Activated CD4-positive, alpha-beta T cell treated with anti-CD3 and anti-CD28 coated beads, Interleukin-2, amount 50 U/mL, for 4 hours (primary cell): ENCODE measurements at regions not wholly inside any gene's neighbourhood (a gene's known extent, or its start where the extent isn't known, plus 50 kb on each side); places are given as distances from the start of the nearest gene placed in this dataset.
"Not testable (repeated sequence)": the region's sequence is repeated elsewhere in the genome, so short reads cannot be mapped to it uniquely, and the experiment has no call there.

Experiments
- DNase-seq, 2 experiments: peaks; one replicate each; pipeline ENCODE4 v3.0.0-alpha.2; 2020

DNA sequence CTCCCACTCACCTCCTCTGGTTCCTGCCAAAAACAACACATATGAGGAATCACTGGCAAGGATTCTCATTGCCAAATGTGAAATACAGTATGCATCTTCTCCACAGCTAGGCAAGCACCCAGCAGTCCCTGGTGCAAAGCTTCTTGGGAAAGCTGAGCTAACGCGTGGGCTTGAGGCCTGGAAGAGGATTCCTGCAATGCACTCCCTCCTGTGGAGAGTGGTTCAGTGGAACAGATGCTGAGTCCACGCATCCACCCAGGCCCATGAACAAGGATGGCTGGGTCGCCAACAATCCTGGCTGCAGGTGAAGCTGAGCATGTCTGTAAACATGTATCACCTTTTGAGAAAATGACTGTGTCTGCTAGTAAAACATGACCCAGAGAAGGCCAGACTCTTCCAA, 113.2 kb upstream of the CHST15 start:
- no peak for DNase-seq

DNA sequence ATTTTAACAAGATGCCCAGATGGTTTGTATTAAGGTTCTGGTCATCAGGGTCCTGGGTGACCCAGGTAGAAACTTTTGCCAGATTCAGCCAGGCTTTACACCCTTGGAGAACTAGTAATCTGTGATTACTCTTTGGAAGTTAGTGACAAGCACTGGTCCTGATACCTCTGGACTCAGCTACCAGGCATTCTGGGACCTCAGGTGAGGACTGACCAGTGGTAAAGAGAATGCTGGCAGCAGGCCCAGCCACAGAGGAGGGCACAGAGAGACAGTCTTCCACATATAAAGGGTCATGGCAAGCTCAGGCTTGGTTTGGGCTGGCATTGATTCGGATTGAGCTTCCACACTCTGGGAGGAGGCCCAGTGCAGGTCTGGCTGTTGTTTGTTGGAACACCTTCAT, 112.0 kb upstream of the CHST15 start:
- DNase-seq: no peak

GRCh38 chr10:124204726-124205125, 111.3 kb upstream of the CHST15 start:
- DNase-seq: no peak

DNA sequence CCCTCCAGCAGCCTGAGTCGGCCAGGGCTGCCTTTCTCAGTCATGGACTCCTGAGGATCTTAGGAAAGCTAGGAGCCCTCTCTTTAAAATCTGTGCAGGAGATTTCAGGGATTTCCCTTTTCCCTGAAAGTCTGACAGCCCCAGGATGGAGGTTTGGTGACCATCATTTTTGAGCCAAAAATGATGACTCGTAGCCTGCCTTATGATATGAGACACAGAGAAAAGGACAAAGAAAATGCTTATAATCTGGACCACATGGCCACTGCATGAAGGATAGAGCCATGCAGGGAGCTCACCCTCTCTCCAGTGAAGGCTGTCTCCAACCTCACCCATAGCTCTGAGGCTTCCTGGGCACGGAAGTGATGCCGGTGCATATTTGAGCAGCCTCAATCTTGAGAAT, 106.6 kb upstream of the CHST15 start:
- DNase-seq: no peak

DNA sequence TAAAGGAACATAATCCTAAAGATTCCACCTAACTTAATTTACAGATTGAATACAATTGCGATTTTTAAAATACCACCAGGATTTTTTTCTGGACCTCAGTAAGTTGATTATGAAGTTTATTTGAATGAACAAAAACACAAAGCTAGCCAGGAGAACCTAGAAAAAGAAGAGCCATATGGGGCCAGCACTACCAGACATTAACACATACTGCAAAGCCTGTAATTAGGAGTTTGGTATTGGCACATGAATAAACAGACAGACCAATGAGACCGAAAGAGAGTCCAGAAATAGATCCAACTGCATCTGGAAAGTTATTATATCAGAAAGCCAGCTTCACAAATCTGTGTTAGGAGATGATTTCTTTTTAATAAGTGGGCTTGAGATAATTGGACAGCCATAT, 105.5 kb upstream of the CHST15 start:
- DNase-seq: no peak

- no peak for DNase-seq
Measured at GRCh38 chr10:124198125-124198501, 104.7 kb upstream of the CHST15 start.

DNA sequence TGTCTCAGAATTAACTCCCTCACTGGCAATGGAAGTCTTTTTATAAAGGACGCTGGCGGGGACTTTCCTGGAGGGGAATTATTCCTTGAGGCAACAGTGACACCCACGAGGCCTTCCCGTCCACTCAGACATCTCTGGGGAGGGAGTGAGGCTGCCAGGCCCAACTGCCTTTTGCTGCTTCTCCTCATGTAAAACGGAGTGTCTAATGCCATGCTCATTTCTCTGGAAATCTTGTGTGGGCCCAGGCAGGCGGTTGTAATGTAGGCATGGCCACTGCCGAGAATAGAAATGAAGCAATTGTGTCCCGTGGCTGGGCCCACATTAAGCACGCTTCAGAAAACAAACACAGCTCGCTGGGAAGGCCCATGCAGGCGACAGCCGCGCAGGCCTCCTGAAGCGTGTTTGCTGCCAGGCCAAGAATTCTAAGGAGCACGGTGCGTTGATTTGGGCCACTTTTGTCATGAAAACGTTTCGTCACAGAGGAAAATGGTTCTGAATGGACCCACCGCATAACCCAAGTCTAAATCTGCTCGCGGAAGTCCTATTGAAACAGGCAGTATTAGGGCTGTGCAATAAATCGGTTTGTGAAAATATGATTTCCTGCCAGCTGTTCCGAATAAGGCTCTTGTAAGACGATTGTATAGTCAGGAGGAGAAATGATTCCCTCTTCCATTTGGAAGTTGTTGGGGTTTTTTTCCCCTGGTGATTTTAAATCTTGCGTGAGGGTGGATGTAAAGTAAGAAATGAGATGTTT, 104.2 kb upstream of the CHST15 start:
- DNase-seq: no peak

GRCh38 chr10:124196659-124197058, 103.3 kb upstream of the CHST15 start:
- DNase-seq: no peak

- DNase-seq: no peak
Measured at GRCh38 chr10:124194199-124194824, 100.9 kb upstream of the CHST15 start.

DNA sequence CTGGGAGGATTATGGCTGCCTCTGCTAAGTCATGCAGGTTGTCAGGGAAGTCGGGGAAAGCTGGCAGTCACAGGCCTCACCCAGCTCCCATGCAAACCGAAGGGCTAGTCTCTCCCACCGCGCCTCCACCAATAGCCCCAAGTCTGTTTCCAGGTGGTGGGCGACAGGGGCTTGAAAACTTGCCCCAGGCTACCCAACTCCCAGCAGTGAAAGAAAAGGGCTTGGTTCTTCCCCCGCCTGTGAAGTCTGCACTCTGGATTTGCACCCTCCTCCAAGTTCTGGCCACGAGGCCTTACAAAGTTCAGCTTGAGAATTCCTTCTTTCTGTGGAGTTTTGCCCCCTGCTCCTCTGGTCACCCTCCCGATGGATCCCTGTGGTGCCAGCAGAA, 99.9 kb upstream of the CHST15 start:
- no peak for DNase-seq

DNA sequence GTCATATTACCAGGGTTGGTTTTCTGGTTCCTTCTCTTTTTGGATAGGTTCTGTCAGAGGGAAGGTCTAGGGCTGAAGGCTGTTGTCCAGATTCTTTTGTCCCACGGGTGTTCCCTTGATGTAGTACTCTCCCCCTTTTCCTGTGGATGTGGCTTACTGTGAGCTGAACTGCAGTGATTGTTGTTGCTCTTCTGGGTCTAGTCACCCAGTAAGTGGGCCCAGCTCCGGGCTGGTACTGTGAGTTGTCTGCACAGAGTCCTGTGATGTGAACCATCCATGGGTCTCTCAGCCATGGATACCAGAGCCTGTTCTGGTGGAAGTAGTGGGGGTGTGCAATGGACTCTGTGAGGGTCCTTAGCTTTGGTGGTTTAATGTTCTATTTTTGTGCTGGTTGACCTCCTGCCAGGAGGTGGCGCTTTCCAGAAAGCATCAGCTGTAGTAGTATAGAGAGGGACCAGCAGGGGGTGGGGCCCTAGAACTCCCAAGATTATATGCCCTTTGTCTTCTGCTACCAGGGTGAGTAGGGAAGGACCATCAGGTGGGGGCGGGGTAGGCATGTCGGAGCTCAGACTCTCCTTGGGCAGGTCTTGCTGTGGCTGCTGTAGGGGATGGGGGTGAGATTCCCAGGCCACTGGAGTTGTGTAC, 99.4 kb upstream of the CHST15 start:
- DNase-seq: not testable (repeated sequence)

DNA sequence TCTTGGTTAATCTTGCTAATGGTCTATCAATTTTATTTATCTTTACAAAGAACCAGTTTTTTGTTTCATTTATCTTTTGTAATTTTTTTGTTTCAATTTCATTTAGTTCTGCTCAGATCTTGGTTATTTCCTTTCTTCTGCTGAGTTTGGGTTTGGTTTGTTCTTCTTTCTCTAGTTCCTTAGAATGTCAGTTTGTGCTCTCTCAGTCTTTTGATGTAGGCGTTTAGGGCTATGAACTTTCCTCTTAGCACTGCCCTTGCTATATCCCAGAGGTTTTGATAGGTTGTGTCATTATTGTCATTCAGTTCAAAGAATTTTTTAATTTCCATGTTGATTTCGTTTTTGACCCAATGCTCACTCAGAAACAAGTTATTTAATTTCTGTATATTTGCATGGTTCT, 97.1 kb upstream of the CHST15 start:
- not testable (repeated sequence) for DNase-seq

DNA sequence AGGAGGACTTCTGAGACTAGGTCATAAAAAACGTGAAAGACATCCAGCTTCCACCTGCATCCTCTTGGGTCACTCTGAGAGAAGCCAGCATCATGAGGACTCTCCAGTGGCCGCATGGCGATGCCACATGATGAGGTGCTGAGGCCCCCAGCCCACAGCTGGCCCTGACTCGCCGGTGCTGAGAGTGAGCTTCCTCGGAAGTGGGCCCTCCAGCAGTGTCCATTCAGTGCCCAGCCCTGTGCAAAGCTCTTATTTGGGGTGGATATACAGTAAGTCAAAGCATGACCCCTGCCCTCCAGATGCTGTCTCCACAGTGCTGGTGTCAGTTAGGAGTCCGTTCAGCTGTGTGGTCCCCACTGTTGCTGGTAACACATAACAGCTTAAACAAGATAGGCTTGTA, 93.6 kb upstream of the CHST15 start:
- DNase-seq: no peak

DNA sequence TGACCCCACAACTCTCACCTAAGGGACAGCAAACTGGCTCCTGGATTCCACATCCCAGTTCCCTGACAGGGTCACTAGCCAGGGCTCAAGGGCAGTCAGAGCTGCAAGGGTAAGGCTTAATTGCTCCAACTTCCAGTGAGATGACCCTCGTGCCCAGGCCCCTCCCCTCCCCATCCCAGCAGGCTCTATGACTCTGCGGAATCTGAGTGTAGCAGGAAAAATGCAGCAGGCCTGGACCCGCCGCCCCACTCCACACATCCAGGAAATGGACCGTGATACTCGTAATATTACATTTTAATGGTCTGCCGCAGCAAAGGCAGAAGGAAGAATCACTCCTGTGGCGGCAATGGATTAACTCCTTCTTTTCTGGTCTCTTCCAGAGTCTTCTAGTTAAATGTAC, 91.7 kb upstream of the CHST15 start:
- DNase-seq: no peak

DNA sequence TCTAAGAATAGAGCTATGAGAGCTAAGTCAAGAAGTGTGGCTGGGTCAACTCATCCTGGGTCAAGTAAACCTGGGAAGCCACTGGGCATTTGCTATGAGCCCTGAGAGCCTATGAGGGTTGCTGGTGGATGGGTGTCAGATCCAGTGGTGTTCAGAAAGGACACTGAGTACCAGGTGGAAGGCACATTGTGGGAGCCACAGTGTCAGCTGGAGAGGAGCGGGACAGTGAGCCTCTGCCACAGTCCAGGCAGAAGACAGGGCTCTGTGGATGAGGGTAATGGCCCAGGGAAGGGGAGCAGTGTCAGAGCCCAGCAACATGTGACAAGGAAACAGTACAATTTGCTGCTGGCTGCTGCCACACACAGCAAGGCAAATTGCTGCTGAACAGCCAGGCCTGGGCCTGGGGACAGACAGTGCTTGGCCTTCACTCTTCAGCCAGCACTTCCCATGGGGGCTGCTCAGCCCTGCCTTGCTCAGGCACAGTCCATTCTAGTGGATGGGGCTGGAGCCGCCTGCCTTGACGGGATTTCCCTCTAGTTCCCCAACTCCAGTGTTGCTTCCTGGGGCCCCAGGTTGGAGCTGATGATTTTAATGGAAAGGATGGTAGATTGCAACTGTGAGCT, 90.9 kb upstream of the CHST15 start:
- no peak for DNase-seq

- DNase-seq: no peak
Measured at GRCh38 chr10:124183617-124184016, 90.2 kb upstream of the CHST15 start.

DNA sequence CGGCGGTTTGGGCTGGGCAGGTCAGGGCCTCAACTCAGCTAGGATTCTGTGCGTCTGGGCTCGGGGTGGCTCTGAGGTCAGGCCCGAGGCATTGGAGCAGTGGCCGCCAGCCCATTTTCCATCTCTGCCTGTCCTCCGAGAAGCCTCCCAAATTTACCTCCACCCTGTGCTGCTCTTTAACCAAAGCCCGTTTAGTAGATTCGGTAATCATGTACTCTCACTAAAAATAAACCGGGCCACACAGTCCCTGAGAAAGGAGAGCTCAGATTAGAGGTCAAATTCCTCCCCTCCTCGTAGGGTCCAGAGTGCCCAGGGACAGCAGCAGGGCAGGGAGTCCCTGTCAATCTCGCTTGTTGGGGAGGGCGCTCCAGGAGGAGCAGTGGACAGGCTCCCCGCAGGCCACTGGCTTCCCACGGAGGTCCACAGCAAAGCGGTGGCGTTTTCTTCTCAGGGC, 88.7 kb upstream of the CHST15 start:
- no peak for DNase-seq

GRCh38 chr10:124181656-124182055, 88.3 kb upstream of the CHST15 start:
- no peak for DNase-seq

GRCh38 chr10:124180947-124181549, 87.7 kb upstream of the CHST15 start:
- DNase-seq: no peak

GRCh38 chr10:124180044-124180745, 86.8 kb upstream of the CHST15 start:
- DNase-seq: no peak

DNA sequence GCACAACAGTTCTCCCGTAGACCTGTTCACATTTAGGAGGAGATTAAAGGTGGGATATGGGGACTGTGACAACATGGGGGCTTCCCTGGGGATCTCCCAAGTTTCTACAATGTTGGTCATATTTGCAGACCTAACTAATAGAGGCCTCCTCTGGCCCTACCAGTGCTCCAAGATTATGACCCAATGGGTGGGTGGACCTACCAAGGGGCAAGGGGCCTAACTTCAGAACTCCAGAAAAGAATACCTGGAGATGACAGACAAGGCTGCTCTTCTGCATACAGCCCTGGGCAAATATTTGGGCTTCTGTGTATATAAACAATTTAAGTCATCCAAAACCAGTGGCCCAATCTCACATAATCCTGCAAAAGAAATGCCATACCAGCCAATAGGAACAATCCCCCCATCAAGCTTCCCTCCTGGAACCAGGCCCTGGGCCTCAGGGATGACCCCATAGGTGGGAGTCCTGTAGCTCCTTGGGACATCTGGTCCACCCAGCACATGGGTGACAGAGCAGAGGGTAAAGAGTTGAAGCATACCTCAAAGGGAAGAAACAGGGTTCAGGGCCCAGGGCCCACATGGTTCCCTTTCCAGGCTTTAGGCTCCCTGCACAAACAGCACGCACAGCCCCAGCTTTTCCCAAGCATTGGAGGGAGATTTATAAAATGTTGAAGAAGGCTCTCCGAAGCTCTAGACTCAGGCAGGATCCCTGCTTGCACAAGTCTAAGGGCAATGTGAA, 86.1 kb upstream of the CHST15 start:
- DNase-seq: no peak

GRCh38 chr10:124177180-124177518, 83.8 kb upstream of the CHST15 start:
- DNase-seq: no peak
